Myocyte (in vitro differentiated cells): ENCODE measurements at regions not wholly inside any gene's neighbourhood (a gene's known extent, or its start where the extent isn't known, plus 50 kb on each side); places are given as distances from the start of the nearest gene placed in this dataset.
"Not testable (repeated sequence)": the region's sequence is repeated elsewhere in the genome, so short reads cannot be mapped to it uniquely, and the experiment has no call there.

Source experiments
- DNase-seq: peaks from one replicate; pipeline ENCODE4 v3.0.0-alpha.2; 2012; ENCODE audit warnings: low read depth

DNA sequence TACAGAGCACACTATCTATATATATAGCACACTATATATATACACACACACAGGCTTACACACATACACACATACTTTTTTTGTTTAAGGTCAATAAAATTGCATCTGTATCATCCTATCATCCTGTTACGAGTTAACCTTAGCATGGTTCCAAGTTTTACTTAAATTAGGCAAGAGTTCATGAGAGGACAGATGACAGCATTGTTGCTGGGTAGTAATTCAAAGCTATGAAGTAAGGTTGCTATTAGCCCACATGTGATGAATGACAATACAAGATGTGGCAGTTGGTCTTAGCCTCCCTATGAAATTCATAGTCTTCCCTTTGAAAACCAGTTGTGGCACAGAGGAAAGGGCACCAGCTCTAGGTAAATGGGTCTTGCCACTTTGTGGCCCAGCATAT is 438.1 kb downstream of the ACTL7B start:
- no peak for DNase-seq

DNA sequence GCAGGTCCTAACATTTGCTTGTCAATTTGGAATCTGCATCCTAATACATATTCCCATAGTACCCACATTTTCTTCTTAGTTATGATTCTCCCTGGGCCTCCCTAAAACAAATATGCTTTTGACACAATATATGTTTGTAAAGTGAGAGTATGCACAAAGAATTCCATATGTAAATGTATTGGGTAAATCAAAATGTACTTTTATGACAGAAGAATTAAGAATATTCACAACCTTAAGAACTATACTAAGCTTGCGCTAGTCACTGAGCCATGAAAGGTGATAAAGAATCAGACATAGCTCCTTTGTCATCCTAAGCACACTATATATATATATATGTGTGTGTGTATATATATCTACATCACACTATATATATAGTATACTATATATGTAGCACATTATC is 438.5 kb downstream of the ACTL7B start:
- DNase-seq = no peak

DNA sequence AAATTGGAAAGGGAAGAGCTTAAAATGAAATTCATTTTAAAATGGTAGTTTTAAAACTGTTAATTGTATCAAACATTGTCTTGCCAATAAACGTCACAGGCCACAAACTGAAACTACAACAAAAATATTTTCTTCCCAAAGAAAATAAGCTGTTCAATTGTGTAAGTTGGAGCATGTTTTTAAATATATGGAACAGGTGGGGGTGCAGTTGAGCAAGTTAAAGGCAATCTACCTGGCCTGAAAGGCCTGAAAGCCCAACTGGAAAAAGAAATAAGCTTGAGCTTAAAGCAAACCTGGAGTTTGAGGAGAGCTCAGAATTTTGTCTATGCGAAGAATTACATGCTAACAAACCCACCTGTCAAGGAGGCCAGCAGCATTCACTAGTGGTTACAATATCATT is 439.5 kb downstream of the ACTL7B start:
- no peak for DNase-seq

DNA sequence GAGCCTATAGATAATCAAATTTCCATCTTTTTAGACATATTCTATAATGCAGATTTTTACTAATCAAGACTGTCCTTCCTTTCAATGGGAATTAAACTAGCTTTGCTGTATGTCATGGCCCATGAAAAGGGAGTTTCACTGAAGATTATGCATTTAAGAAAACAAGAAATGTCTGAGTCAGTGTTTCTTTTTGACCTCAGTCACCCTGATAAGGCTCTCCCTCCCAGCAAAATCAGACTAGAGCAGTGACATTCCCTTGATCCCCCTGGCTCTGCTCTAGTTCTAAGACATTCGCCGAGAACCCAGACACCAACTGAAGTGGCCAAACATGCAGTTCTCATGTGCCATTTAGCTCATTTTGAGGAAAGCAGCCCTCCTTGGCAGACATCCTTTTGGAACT is 442.0 kb downstream of the ACTL7B start:
- DNase-seq = no peak

DNA sequence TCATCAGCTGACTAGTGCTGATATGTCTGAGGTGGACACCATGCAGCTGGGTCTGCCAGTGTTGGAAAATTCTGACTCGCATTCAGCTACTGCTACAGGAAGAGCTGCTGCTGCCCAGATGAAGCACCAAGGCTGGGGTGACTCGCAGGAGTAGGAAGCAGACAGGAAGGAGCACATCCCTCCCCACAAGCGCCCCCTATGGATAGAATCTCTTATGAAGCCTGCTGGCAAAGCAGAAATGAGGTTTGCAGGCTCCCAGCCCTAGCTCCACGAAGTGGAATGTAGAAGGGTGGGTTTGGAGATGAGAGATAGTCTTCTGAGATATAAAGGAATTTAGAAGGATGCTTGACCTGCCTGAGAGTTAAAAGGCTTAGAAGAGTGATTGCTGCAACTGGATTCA is 443.0 kb downstream of the ACTL7B start:
- DNase-seq = no peak

DNA sequence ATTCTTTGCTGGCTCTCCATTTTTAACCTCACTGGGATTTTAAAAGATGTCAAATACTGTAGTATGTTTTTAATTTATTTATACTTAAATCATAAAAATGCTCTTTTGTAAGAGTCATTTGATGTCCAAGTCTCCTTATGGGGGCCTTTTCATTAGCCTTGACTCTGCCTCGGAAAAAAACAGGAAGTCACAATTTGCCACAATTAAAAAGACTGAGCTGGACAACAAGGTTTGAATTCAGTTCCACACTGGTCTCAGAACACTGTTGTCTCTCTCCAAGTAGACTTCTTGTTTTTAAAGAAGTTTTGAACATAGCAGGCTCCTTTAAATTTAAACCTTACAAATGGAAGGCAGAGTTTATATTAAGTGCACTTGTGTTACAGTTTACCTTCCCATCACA is 444.2 kb downstream of the ACTL7B start:
- no peak for DNase-seq

DNA sequence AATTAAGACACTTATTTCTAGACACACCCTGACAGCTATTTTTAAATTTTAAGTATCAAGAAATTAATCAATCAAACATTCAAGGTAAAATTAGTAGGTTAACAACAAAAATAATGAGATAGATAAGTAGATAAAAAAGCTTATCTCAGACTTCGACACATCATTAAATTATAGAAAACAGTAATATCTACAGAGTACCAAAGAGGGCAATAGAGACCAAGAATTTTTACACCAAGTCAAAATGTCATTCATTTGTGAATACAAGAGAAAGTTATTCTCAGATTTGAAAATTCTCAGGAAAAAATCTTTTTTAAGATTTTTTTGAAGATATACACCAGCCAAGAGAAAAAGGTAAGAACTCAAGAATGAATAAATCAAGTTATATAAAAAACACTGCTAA is 445.6 kb downstream of the ACTL7B start:
- DNase-seq = no peak

DNA sequence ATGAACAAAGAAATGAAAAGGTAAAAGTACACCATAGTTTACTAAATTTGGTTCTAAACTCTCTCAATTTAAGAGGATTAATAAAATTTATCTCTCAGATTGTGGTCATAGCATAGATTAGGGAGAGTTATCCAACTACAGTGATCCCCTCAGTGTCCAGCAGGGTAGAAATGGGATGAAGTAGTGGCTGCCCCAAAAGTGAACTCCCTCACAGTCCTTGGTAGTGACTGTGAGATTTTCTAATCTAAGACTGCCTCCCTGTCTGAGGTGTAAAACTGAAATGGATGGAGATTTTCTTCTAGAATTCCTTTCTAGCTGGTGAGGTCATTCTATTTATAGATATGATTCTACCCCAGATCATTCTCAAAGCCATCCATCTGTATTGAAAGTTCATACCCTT is 455.5 kb downstream of the ACTL7B start:
- DNase-seq = no peak

DNA sequence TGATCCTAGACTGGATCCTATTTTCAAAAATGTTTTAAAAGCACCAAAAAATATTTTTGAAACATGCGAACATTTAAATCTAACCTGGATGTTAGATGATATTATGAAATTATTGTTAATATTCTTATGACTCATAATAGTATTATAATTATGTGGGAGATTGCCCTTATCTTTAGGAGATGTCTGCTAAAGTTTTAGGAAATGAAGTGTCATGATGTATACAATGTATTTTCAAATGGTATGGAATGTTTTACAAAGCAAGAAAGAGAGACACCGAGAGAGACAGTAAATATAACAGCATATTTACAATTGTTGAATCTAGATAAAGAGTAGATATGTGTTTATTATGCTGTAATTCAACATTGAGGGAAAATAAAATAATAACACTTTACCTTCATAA is 455.9 kb downstream of the ACTL7B start:
- no peak for DNase-seq

DNA sequence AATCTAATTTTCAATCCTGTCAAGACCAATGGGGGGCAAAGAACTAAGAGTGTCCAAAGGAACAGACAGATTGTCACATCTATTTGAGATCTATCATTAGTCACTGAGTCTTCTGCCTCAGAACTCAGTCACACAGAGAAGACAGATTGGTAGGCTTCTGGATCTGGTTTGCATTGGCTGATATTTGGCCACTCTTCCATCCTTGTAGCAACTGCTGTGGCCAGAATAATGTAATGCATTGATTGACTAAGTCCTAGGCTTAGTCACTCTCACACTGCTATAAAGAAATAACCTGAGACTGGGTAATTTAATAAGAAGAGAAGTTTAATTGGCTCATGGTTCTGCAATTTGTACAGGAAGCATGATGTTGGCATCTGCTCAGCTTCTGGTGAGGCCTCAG is 458.5 kb downstream of the ACTL7B start:
- no peak for DNase-seq

DNA sequence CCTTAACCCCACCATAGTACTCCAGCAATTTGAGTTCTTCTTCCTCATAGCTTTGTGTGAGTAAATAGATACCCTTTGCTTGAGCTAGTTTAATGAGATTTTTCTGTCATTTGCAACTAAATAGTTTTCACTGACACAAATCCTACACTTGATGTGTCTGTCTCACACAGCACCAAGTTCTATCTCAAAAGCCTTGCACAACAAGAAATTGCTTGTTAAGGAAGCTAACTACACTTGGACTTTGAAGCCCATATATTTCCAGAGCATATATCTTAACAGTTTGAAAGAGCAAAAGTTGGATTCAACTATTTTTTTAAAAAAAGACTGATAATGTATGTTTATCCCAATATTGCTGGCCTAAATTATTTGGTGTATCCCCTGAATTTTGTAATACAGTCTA is 459.2 kb downstream of the ACTL7B start:
- no peak for DNase-seq

DNA sequence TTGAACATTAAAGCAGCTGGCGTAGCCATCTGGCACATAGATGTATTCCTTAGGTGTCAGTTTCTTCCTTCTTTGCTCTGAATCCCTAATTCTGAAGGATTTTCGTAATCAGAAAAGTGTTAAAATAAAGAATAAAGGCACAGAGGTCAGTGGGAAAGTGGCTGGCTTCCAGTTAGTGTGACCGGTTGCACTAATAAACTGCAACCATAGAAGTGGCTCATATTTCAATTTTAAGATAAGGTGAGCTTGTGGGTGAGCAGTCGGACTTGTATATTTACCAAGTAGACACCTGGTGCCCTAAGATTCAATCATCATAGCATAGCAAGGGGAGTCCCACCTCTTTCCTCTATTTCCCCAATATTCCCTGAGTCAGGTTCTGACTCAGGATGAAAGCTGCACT is 459.6 kb downstream of the ACTL7B start:
- DNase-seq = no peak

DNA sequence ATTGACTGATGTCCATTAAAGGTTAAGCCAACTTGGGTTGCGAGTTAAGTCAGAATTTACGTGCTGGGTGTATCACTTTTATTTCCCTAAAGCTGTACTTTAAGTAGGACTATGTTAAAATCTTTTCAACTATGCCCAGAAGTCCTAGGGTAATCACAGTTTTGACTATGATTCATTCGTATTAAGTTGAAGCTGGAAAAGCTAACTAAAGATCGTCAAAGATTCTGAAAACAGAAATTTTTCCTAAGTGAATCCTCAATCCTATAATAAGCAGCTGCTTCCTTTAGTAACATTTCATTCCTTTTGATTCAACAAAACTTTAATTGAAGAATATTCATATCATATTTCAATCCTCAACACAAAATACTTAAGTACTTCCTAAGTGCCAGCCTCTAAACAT is 460.4 kb downstream of the ACTL7B start:
- DNase-seq = peak; percentile 18

DNA sequence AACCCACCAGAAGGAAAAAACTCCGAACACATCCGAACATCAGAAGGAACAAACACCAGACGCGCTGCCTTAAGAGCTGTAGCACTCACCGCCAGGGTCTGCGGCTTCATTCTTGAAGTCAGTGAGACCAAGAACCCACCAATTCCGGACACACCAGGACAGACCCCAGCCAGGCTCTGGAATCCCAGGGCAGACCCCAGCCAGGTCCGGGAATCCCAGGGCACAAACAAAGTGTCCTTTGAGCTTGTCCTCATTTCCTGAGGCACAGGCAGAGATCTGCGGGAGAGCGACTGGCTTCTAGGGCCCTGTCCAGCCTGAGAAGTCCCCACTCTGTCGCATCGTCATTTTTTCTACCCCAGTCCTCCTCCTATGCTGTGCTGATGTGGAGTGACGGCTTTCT is 461.1 kb downstream of the ACTL7B start:
- no peak for DNase-seq

DNA sequence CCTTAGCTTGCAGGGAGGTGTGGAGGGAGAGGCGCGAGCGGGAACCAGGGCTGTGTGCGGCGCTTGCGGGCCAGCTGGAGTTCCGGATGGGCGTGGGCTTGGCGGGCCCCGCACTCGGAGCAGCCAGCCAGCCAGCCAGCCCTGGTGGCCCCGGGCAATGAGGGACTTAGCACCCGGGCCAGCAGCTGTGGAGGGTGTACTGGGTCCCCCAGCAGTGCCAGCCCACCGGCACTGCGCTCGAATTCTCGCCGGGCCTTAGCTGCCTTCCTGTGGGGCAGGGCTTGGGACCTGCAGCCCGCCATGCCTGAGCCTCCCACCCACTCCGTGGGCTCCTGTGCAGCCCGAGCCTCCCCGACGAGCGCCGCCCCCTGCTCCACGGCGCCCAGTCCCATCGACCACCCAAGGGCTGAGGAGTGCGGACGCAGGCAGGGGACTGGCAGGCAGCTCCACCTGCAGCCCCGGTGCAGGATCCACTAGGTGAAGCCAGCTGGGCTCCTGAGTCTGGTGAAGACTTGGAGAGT is 462.2 kb downstream of the ACTL7B start:
- DNase-seq = not testable (repeated sequence)

DNA sequence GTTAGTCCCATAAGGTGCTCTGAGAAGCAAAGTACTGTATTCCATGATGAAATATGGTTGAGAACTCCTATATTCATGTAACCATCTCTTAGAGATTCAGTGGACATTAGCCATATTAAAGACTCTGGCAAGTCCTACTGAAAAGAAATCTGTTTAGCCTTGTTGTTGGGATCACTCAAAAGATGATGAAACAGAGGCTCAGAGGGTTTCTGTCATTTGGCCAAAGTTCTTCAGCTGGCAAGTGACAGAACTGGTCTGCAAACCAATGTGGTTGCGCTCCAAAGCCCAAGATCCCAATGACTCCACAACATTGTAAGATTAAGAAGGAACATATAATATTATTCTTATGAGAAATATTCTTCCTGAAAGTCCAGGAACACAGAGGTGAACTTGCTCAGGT is 462.9 kb downstream of the ACTL7B start:
- DNase-seq = peak; percentile 18

DNA sequence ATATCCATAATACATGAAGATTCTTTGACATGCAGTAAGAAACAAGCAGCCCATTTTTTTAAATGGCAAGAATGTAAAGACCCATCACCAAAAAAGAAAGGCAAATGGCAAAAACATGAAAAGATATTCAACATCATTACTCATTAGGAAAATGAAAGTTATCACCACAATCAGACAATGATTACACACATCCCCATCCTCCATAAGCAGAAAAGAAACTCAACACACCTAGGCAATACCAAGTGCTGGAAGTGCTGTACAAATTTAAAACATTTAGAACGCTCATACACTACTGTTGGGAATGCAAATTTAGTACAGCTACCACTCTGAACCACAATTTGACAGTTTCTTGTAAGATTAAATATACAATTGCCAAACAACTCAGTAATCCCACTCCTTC is 466.7 kb downstream of the ACTL7B start:
- DNase-seq = no peak

DNA sequence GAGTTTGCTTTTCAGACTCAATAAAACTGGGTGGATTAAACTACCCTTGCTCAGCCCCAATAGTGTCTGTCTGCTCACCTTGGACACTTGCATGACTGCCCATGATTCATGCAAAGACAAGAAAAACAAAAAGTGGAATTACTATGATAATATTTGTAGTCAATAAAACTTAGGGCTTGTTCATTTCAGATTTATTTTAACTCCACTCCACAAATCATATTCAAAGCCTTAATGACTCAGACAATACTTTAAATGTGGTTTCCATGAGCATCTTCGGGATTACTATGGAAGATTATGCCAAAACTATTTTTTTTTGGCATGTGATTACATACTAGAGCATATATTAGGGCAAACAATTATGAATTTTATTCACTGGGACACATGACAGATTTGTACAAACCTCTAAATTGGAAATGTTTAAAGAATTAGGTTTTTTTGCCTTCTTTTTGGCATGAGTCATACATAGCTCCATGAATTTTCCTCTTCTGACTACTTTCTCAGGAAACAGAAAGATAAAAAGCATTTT is 468.9 kb downstream of the ACTL7B start:
- peak; percentile 38 for DNase-seq

DNA sequence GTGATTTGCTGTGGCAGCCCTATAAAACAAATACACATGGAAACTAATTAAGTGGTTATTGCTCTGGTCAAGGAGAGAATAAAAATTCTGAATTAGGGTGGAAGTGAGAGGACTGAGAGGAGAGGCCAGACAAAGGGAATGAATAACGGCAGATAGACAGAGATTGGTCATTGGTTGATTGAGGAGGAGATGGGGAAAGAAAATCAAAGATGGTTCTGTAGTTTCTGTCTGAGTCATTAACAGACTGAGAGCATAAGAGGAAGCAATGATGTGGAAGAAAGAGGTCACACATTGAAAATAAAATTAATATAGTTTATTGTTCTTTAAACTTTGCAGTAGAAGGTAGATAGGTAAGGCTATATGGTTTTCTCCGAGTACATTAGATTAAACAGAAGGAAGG is 469.8 kb downstream of the ACTL7B start:
- no peak for DNase-seq

DNA sequence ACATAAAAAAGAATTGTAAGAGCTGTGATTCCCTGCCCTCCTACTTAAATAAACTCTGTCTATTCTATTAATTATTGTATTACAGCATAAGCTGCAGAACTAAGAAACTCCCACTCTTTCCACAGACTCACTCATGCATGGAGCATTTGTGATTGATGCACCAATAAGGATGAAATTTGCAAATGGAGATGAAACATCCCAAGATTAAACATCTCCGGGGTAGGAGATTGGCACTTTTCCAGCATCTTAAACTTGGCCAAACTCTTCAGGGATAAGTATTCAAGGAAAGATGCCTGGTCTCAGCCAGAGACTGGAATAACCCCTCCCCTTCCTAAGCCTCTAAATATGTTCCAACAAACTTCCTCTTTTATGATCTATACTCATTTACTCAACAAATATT is 472.0 kb downstream of the ACTL7B start:
- DNase-seq = no peak

DNA sequence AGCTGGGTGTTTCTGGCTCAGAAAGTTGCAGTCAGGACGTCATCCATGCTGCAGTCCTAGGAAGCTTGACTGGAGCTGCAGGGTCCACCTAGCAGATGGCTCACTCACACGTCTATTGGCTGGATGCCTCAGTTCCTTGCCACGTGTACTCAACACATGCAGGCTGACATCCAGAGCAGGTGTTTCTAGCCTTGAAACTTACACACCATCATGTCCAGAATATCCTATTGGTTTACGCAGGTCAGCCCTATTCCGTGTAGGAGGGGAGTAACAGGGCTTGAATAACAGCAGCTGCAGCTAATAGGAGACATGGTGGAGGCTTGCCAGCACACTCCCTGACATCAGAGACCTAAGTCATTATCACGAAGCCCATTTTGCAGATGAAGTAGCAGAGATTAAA is 473.5 kb downstream of the ACTL7B start:
- peak; percentile 82 for DNase-seq

DNA sequence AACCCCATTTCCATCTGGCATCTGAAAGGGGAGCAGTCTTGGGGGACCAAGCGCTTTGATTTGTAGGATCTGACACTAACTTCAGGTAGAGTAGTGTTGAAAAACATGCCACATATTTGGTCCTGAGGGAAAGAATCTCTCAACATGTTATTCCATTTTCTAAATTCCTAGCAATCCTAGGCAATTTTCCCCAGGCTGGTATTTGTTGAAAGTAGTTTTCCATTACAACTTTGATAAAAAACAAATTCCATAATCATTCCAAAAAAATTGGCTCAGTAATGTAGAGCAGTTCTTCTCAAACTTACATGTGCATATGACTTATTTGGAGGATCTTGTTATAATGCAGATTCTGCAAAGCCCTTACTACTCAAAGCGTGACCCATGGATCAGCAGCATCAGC is 477.9 kb downstream of the ACTL7B start:
- DNase-seq = no peak

DNA sequence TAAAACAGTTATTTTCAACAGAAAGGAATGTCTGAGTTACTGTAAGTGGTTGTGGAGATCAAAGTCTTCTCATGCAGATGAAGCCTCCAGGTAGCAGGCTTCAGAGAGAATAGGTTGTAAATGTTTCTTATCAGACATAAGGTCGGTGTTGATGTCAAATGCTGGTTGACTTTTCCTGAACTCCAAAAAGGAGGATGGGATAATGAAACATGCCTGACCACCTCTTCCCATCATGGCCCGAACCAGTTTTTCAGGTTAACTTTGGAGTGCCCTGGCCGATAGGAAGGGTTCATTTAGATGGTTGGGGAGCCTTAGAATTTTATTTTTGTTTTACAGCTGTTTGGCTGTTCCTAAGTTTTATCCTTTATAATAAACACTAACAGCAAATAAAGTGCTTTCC is 478.4 kb downstream of the ACTL7B start:
- no peak for DNase-seq

DNA sequence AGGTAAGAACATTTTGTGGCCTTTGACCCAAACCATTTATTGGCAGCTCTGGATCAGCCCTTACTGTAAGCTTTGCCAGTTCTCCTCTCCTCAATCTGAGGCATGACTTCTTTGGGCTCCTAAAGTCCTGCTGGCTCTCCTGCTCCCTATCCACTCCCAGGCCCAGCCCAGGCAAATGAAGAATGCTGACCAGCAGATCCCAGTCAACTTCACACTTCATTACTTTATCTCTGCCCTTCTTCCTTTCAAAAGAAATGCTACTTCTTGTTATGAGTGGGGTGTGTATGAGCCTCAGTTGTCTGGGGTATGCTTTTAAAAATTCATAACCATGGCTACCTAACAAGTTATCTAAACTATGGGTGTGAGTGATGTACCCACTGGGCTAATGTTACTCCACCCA is 479.6 kb downstream of the ACTL7B start:
- no peak for DNase-seq
